Coronary artery (tissue), 2 donors: ENCODE measurements at regions not wholly inside any gene's neighbourhood (a gene's known extent, or its start where the extent isn't known, plus 50 kb on each side); places are given as distances from the start of the nearest gene placed in this dataset.
"Not testable (repeated sequence)": the region's sequence is repeated elsewhere in the genome, so short reads cannot be mapped to it uniquely, and the experiment has no call there.

Source experiments
- DNase-seq: peaks from one replicate; pipeline ENCODE4 v3.0.0-alpha.2; 2017; ENCODE audit warnings: low spot score
- H3K27ac ChIP-seq, 2 donors: fragments of 200-600 bp; sonication (generic); one replicate each; pipeline ENCODE4 v1.5.1; 2016 to 2019
- H3K4me3 ChIP-seq: fragments of 200-600 bp; sonication (generic); 2 replicates; pipeline ENCODE4 v1.5.1; 2016; ENCODE audit warnings: mild to moderate bottlenecking, moderate library complexity
- TF ChIP-seq, protein P1 (sequence below): fragments of 200-600 bp; sonication (generic); IDR thresholded peaks from one replicate; pipeline ENCODE4 v1.5.1; 2019; ENCODE audit warnings: antibody characterized with exemption

- Histone ChIP-seq H3K4me3 (no peak overlapping the region), H3K27ac (no peak overlapping the region)
- TF ChIP-seq, protein P1, sequence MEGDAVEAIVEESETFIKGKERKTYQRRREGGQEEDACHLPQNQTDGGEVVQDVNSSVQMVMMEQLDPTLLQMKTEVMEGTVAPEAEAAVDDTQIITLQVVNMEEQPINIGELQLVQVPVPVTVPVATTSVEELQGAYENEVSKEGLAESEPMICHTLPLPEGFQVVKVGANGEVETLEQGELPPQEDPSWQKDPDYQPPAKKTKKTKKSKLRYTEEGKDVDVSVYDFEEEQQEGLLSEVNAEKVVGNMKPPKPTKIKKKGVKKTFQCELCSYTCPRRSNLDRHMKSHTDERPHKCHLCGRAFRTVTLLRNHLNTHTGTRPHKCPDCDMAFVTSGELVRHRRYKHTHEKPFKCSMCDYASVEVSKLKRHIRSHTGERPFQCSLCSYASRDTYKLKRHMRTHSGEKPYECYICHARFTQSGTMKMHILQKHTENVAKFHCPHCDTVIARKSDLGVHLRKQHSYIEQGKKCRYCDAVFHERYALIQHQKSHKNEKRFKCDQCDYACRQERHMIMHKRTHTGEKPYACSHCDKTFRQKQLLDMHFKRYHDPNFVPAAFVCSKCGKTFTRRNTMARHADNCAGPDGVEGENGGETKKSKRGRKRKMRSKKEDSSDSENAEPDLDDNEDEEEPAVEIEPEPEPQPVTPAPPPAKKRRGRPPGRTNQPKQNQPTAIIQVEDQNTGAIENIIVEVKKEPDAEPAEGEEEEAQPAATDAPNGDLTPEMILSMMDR, result no peak
- no peak for DNase-seq
These were observed 1444.5 kb upstream of the FLRT2 start for GRCh38 chr14:84085493-84085892.

- no peak for DNase-seq
- Histone ChIP-seq H3K27ac (no peak overlapping the region), H3K4me3 (no peak overlapping the region)
- TF ChIP-seq, protein P1, result no peak
These were observed 1443.2 kb upstream of the FLRT2 start for GRCh38 chr14:84086714-84087113.

GRCh38 chr14:84087986-84088531 lies 1441.9 kb upstream of the FLRT2 start:
- no peak for DNase-seq
- peak overlapping the region in 1 of 2 donors; percentile 29 for H3K27ac ChIP-seq
- TF ChIP-seq, protein P1, result no peak
- H3K4me3 ChIP-seq, result no peak overlapping the region

- no peak for DNase-seq
- TF ChIP-seq, protein P1, result no peak
- Histone ChIP-seq H3K4me3 (no peak overlapping the region), H3K27ac (no peak overlapping the region)
These were observed 1439.1 kb upstream of the FLRT2 start for GRCh38 chr14:84090837-84091236.

DNA sequence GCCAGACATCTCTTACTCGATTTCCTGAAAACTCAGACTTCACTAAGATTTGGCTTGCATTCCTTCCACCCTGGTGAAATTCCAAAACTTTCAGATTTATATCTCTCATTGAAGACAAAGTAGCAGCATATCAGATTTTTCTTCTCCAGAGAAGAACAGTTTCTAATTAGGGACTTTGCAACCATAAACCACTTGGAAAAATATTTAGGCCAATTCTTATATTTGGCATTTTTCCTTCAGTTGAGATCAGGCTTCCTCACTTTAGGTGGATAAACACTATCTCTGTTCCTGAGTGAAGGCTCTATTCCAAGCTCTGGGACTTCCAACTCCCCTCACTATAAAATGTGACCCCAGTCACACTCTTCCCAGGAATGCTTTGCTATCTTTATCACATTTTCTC lies 1434.3 kb upstream of the FLRT2 start:
- TF ChIP-seq, protein P1, result no peak
- H3K4me3 ChIP-seq, result no peak overlapping the region
- no peak overlapping the region for H3K27ac ChIP-seq
- no peak for DNase-seq

DNA sequence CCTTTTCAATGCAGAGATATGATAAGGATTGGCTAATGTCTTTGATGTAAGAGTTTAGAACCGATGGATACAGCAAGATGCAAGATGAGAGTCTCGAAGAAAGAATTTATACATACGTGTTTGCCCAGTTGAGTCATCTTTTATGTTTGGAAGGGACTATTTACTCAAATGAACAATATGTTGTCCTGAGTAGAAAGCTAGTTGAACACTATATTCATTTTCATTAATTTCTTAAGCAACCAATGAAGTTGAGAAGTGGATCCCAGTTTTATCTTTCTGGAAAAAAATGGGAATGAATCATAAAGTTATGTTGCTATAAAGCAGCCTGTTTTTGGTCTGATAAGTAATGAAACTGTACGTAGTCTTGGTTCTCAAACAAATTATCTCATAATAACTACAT lies 1431.7 kb upstream of the FLRT2 start:
- no peak for DNase-seq
- H3K4me3 ChIP-seq, result no peak overlapping the region
- TF ChIP-seq, protein P1, result no peak
- no peak overlapping the region for H3K27ac ChIP-seq

- DNase-seq, H3K4me3 ChIP-seq, H3K27ac ChIP-seq: not testable (repeated sequence)
These were observed 1430.4 kb upstream of the FLRT2 start for GRCh38 chr14:84099560-84099959.
